RCC 7860 (cell line): ENCODE measurements at regions not wholly inside any gene's neighbourhood (a gene's known extent, or its start where the extent isn't known, plus 50 kb on each side); places are given as distances from the start of the nearest gene placed in this dataset.

Experiments
- DNase-seq: peaks from one replicate; pipeline ENCODE4 v3.0.0-alpha.2; 2015; ENCODE audit warnings: low spot score
- FAIRE-seq: peaks from 2 replicates; lab custom pipeline; 2012; peaks lifted over from hg19 to GRCh38; lab: Jason Lieb, UNC

DNA sequence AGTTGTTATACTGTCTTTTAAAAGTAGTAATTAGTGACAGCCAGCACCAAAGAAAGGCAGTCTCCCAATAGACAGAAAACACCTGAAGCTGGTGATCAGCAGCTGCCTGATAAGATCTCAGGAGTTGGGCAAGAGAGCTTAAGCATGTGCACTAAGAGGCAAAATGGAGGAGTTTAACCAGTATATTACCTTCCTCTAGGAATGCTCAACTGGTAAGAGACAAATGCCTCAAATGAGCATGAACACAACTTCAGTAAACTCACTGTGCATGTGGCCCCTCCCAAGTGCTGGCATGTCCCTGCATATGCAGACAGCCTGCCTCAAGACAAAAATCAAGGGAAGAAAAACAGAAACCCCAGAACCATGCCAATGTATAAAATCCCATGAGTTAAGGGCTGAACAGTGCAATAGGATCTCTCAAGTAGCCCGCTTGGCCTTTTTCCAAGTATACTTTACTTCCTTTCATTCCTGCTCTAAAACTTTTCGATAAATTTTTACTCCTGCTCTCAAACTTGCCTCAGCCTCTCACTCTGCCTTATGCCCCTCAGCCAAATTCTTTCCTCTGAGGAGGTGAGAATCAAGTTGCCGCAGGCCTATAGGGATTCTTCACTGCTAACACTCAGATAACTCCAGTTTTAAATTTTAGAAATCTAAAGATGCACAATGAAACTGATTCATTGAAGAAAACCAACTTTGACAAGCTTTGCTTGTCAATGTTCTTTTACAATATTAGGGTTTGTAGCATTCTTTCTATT is 724.8 kb upstream of the RIOK2 start:
- no peak for DNase-seq
- FAIRE-seq = no peak

DNA sequence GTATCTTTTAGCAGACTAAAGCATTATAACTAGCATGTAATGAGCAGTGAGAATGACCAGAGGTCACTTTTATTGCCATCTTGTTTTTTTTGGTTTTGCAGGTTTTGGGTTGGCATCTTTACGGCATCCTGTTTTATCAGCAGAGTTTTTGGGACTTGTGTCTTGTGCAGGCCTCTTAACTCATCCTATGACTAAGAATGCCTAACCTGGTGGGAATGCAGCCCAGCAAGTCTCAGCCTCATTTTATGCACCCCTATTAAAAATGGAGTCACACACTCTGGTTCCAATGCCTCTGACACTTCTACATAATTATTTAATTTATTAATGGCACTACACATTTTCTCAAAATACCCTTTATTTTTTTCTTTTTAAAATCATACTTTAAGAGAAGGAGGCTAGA is 726.5 kb upstream of the RIOK2 start:
- FAIRE-seq = no peak

DNA sequence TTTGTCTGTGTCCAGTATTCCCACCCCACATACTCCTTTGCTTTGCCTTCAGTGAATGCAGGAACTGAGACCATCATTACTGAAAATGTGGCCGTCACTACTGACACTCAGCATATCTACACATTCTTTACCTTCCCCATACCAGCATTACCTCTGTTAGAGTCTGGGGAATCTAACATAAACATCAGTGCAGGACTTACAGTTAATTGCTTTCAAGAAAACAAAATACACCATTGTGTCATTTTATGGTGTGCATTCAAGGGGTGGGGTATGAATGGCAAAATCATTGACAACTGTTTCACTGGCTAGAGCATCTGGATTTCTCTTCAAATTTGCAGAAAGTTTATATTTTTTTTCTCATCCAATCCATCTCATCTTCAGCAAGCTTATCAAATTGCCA is 731.4 kb upstream of the RIOK2 start:
- DNase-seq = no peak
- no peak for FAIRE-seq

More for the DNA sequence above, 726.5 kb upstream of the RIOK2 start:
- DNase-seq = no peak

DNA sequence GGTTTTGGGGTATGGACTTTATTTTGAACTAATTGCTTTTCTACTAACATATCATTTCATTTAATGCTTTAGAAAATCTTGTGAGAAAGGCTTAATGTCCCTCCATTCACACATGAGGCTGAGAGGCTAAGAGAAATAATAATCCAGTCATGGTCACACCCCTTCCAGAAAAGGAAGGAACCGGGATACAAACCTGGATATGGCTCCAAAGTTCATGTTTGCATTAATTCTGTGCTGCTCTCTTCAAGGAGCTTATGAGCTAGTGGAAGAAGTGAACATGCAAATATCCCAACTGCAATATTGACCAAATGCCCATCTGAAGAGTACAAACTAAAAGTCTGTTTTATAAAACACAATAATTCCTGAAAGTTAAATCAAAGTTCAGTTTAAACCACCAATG is 732.1 kb upstream of the RIOK2 start:
- DNase-seq = no peak
- no peak for FAIRE-seq

DNA sequence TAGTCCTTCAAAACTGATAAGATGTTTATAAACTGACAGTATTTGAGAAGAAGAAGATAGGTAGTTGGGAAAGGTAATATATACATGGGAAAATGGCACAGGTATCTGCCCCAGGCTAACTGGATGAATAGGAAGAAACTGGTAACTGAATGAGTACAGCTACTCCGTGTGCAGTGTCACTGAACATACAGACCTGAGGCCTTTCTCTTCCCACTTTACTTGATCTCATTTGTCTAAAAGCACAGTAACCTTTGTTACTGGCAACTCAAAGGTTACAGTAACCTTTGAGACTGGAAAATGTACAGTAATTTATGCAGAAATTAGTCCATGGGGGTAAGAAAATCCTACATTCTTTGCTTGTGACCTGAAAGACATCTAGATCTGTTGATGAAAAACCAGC is 735.0 kb upstream of the RIOK2 start:
- DNase-seq (no peak), FAIRE-seq (no peak)

DNA sequence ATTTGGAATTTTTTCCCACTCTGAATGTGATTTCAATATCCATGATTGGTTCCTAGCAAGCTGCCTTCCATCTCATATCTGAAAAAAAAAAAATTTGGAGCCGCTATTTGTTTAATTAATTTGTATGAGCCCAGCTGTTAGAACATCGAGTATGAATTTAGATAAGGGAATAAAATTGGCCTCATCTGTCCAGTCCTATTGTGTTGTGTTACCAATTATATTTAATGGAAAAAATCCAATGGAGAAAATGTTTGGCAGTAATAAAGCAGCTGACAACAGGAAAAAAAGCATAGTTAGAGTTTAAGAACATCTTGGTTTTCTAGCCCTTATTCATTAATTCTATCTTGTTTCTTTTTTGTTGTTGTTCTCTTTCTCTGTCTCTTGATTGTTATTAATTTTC is 735.6 kb upstream of the RIOK2 start:
- no peak for FAIRE-seq

DNA sequence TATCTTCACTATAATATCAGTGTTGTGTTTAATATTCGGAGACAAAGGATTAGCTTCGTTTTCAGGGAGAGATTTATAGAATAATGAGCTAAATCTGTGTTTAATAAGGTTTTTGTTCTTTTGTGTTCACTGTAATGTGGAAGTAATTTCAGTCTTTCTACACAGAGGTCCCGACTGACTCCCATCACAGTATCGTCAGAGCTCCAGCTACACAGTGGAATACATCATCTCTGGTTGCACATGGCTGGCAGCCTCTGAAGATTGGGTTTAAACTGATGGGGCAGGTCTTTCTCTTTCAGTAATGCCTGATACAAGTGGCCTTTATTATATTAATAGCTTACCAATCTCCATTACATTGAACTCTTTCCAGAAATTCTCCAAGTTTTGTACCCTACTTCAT is 736.7 kb upstream of the RIOK2 start:
- no peak for FAIRE-seq
- DNase-seq = no peak

More for the DNA sequence above, 735.6 kb upstream of the RIOK2 start:
- DNase-seq = no peak

DNA sequence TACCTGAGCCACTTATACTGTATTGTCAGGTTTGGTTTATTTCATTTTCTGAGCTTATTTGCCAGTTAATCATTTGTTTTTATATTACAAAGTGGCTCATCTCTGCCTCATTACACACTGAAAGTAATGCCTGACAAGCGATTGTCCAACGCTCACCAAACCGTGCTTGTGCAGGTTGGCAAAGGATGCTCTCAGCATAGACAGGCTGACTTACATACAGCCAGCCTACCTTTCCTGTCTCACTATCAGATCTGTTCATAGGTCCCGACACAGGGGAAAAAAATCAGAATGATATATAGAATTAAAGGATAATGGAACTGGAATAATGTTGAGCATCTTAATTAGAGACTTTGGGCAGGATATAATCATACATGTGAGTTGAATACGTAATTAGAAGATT is 739.7 kb upstream of the RIOK2 start:
- FAIRE-seq = no peak
- DNase-seq = no peak

DNA sequence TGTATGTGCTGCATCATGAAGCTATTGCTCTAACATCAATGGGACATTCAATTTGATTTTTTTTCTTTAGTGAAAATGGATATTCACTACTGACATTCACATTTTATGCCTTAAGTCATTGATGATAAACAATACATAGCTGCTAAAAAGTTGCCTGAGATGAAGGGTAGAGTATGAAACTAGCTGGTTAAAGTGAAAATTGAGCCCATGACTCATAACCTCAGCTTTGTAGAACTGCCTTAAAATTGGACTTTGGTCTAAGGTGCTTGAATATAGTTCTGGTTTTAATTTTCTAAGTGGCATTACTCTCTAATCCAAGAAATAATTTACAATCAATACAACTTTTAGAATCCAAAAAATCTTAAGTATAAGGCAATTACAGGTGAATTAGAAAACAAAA is 740.4 kb upstream of the RIOK2 start:
- no peak for FAIRE-seq
- DNase-seq = no peak

DNA sequence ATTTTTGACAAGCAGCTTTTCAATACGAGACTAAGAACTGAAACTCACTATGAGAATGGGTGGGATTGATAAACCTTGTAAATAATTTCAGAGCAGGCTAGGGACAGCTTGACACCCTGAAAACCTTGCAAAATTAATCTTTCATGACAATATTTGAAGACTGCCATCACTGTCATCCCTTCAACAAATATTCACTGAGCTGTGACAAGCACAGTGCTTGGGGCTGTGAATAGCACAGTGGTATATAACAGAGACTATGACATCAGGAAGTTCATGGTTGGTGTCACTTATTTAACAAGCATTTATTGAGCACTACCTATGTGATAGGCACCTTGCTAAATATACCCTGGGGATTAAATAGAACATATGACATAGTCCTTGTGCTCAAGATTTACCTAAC is 741.0 kb upstream of the RIOK2 start:
- DNase-seq = no peak
- FAIRE-seq = no peak

DNA sequence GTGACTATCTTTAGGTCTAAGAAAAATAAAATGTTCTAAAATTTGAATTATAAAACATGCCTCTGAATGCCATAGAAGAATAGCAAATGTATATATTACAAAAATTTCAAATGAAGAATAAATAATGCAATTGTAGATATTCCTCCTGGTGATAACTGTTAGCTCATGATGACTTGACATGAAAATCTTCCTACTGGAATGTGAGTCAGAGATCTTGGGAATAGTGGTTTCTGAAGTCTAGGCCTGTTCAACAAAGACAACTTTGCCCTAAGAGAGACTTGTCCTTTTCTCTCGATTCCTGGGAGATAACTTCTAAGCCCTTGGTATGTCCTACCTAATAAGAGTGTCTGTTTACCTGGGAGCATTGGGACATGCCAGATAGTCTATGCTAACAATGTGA is 746.3 kb upstream of the RIOK2 start:
- DNase-seq = no peak
- no peak for FAIRE-seq

DNA sequence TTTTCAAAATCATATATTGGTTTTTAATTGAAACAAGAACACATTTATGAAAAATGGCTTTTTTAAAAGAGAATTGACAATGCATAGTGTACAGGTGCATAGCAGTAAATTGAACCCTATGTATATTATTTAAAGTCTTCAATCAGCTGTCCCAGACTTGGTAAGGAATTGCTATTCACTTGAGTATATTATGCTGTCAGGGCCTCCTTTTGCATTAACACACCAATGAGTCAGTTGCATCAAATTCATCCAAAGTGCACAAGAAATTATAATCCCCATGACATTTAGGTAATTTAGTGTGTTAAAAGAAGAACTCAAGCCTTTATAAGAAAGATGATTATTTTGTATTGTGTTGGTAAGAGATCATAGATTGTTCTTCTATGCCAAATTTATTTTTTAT is 748.8 kb upstream of the RIOK2 start:
- FAIRE-seq (no peak), DNase-seq (no peak)

DNA sequence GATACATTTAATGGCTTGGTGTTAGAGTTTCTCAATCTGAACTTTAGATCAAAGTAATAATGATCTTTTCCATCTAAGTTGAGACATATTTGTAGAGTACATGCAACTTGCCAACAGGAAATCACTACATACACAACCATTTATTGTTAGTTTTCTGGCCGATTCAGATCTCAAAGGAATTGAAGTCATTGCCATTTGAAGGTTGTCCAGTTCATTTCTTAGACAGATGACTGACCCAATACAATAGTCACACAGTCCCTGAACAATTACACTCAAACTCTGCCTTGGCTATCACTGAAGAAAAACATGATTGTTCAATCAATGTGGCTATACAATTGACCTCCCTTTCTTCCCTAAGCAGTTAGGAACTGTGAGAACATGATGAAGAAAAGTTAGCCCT is 753.2 kb upstream of the RIOK2 start:
- FAIRE-seq (no peak), DNase-seq (no peak)

DNA sequence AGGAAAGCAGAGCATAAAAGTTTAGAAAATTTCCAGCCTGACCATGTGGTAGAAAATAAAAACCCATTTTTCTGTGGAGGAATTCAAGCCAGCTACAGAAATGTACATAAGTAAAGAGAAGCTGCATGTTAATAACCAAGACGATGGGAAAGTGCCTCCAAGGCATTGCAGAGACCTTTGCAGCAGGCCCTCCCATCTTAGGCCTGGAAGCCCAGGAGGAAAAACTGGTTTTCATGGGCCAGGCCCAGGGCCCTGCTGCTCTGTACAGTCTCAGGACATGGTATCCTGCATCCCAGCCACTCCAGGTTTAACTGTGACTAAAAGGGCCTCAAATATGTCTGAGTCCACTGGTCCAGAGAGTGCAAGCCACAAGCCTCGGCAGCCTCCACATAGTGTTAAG is 754.8 kb upstream of the RIOK2 start:
- FAIRE-seq = no peak
- DNase-seq = no peak

DNA sequence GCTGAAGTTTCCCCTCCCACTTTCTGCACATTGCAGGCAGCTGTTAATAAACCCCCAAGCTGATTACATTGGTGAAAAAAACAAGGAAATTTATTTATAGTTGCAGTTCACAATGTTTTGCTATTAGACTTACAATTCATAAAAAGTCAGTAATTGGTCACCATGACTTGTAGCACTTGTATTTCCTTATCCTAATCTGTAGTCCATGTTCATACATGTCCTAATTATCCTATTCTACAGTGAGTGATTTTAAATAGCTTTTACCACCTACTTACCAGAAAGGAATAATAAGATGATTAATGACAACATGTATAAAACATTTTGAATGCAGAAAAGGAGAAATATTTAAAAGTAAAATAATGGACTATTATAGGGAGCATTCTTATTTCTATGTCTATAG is 760.0 kb upstream of the RIOK2 start:
- DNase-seq (no peak), FAIRE-seq (no peak)

DNA sequence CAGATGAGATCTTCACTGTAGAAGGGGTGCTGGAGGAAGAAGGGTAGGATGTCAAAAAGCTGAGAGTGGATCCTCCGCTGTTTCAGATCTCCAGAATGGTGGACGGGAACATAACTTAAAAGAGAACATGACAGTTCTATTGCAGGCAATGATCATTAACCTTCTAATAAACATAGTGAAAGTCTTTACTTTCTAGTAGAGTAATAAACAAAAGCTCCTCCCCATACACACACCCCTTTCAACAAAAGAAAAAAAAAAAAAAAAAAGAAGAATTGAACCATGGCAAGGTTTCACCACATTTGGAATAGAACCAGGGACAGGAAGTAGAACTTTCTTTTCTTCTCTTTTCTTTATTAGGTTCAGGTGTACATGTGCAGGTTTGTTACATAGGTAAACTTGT is 768.1 kb upstream of the RIOK2 start:
- FAIRE-seq (no peak), DNase-seq (no peak)

DNA sequence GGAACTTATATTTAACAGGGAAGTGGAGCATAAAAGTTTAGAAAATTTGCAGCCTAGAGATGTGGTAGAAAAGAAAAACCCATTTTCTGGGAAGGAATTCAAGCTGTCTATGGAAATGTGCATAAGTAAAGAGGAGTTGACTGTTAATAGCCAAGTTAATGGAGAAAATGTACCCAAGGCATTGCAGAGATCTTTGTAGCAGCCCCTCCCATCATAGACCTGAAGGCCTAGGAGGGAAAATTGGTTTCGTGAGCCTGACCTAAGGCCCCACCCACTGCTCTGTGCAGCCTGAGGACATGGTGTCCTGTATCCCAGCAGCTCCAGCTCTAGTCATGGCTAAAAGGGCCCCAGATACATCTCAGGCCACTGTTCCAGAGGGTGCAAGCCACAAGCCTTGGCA is 772.4 kb upstream of the RIOK2 start:
- DNase-seq = no peak
- FAIRE-seq = no peak

DNA sequence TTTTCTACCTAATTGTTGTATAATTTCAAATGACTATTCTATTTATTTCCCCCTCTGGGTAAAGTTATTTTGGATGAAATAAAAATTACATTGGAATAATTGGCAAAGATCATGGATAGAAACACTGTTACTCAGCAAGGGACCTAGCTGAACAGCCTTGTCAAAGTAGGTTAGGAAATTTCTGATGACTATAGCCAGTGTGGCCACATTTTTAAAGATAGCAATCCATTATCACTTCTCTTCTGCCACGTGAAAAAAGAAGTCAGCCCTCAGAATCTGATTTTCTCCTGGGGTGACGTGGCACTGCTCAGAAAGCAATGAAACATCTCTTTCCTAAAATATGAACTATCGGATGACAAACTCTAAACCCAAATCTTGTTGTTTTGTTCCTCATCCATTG is 784.2 kb upstream of the RIOK2 start:
- DNase-seq (no peak), FAIRE-seq (no peak)

DNA sequence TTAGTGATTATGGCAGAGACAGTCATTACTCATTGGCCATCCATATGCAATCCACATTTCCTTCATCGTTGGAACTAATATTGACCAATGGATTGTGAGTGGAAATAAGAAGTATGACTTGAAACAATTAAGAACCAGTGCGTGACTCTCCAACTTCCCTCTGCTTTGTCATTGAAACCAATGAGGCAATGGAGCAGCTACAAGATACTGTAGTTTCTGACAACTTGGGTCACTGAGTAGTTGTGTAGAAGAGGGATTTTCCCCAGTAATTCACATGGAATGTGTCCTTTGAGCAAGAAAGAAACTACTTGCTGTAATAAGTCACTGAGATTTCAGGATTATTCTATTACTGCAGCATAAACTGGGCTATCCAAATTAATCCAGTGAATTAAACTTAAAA is 785.3 kb upstream of the RIOK2 start:
- DNase-seq = no peak
- no peak for FAIRE-seq

DNA sequence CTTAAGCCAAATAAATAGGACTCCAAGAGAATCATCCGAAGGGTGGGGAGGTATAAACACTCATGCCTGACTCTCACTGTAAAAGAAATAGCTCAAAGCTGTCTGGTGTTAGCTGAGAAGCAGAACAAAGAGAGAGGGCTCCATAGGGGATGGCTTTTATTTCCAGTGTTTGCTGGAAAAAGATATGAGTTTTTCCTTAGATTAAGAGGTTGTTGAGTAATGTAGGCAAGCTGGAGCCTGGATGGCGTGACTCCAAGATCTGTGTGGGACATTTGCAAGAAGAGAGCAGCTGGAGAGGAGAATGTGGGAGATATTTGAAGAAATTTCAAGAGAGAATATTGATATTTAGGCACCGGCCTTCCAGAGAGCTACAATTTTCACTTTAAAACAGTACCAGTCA is 793.7 kb upstream of the RGMB start:
- FAIRE-seq = no peak
- no peak for DNase-seq

DNA sequence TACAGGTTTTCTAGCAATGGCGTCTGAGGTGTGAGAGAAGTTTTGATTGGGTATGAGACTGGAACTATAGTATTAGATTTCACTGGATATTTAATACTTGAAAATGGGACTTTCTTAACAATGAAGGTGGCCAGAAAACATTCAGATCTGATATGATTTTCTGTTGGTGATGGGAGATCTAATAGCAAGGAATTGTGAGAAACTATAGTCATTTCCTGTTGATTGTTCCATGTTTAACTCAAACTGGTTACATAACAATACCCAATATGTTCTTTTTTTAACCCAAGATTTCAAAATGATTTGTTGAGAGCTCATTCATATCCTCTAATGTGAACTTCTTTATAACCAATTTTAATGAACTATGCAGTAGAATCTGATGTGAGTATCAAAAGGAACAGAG is 793.2 kb upstream of the RGMB start:
- DNase-seq (no peak), FAIRE-seq (no peak)

DNA sequence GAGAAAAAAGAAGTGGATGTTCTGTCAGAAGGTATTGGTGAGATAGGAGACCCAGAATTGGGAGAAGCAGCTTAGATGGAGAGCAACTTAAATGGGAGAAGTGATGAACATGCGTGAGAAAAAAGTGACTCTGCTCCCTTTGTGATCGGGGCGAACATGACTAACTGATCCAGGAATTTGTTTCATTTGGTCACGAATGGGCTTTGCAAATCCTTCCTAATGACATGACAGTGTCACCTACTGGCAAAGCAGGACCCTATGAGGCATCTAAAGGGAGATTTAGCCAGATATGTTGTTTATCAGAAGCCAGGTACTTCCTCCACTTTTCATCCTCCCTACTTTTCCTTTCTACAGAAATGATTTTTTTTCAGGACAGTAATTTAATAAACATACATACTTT is 787.4 kb upstream of the RGMB start:
- no peak for FAIRE-seq
- DNase-seq = no peak

DNA sequence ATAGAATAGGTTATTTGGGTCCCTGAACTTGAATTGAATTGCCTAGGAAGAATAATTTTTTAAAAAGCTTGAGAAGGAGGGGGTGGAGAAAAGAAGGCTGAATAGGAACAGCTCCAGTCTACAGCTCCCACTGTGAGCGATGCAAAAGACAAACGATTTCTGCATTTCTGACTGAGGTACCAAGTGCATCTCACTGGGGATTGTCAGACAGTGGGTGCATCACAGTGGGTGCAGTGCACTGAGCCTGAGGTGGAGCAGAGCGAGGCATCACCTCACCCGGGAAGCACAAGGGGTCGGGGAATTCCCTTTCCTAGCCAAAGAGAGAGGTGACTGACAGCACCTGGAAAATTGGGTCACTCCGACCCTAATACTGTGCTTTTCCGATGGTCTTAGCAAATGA is 782.2 kb upstream of the RGMB start:
- FAIRE-seq (no peak), DNase-seq (no peak)
